HG03342 (cell line): ENCODE measurements at regions not wholly inside any gene's neighbourhood (a gene's known extent, or its start where the extent isn't known, plus 50 kb on each side); places are given as distances from the start of the nearest gene placed in this dataset.

Experiments
- ATAC-seq: cut with Tn5 transposase; IDR thresholded peaks from one replicate; pipeline ENCODE4 v1.9.1; 2021; ENCODE audit warnings: mild to moderate bottlenecking, moderate library complexity; ENCODE audit not compliant: unreplicated experiment

- no peak for ATAC-seq
Observed at GRCh38 chr13:82878536-82878935, 1003.7 kb downstream of the SLITRK1 start.

GRCh38 chr13:82867284-82867683 is 1015.0 kb downstream of the SLITRK1 start:
- ATAC-seq: no peak

- no peak for ATAC-seq
Observed at GRCh38 chr13:82850644-82851043, 1031.6 kb downstream of the SLITRK1 start.

- no peak for ATAC-seq
Observed at GRCh38 chr13:82848766-82849165, 1033.5 kb downstream of the SLITRK1 start.

- ATAC-seq: no peak
Observed at GRCh38 chr13:82847595-82847994, 1034.7 kb downstream of the SLITRK1 start.

- no peak for ATAC-seq
Observed at GRCh38 chr13:82833923-82834322, 1048.4 kb downstream of the SLITRK1 start.

- ATAC-seq: no peak
Observed at GRCh38 chr13:82829040-82829439, 1053.2 kb downstream of the SLITRK1 start.

- no peak for ATAC-seq
Observed at GRCh38 chr13:82827724-82828123, 1054.5 kb downstream of the SLITRK1 start.

- no peak for ATAC-seq
Observed at GRCh38 chr13:82822935-82823334, 1059.3 kb downstream of the SLITRK1 start.

GRCh38 chr13:82817133-82817532 is 1065.1 kb downstream of the SLITRK1 start:
- ATAC-seq: no peak

GRCh38 chr13:82815791-82816190 is 1066.5 kb downstream of the SLITRK1 start:
- no peak for ATAC-seq

- no peak for ATAC-seq
Observed at GRCh38 chr13:82803341-82803740, 1078.9 kb downstream of the SLITRK1 start.

GRCh38 chr13:82802528-82802927 is 1079.7 kb downstream of the SLITRK1 start:
- no peak for ATAC-seq

GRCh38 chr13:82800391-82800790 is 1081.9 kb downstream of the SLITRK1 start:
- ATAC-seq: no peak

- ATAC-seq: no peak
Observed at GRCh38 chr13:82797876-82798275, 1084.4 kb downstream of the SLITRK1 start.

- ATAC-seq: no peak
Observed at GRCh38 chr13:82791035-82791434, 1091.2 kb downstream of the SLITRK1 start.

GRCh38 chr13:82772816-82773215 is 1109.5 kb downstream of the SLITRK1 start:
- no peak for ATAC-seq

- ATAC-seq: no peak
Observed at GRCh38 chr13:82766732-82767321, 1115.4 kb downstream of the SLITRK1 start.

- no peak for ATAC-seq
Observed at GRCh38 chr13:82758044-82758443, 1124.2 kb downstream of the SLITRK1 start.

- no peak for ATAC-seq
Observed at GRCh38 chr13:82751206-82751605, 1131.1 kb downstream of the SLITRK1 start.

GRCh38 chr13:82749551-82749950 is 1132.7 kb downstream of the SLITRK1 start:
- ATAC-seq: no peak

- ATAC-seq: no peak
Observed at GRCh38 chr13:82747958-82748357, 1134.3 kb downstream of the SLITRK1 start.

- ATAC-seq: no peak
Observed at GRCh38 chr13:82747291-82747690, 1135.0 kb downstream of the SLITRK1 start.
